GM03348 (cell line): ENCODE measurements at regions not wholly inside any gene's neighbourhood (a gene's known extent, or its start where the extent isn't known, plus 50 kb on each side); places are given as distances from the start of the nearest gene placed in this dataset.

Source experiments
- DNase-seq: peaks from one replicate; pipeline ENCODE4 v3.0.0; 2012; ENCODE audit warnings: low spot score

DNA sequence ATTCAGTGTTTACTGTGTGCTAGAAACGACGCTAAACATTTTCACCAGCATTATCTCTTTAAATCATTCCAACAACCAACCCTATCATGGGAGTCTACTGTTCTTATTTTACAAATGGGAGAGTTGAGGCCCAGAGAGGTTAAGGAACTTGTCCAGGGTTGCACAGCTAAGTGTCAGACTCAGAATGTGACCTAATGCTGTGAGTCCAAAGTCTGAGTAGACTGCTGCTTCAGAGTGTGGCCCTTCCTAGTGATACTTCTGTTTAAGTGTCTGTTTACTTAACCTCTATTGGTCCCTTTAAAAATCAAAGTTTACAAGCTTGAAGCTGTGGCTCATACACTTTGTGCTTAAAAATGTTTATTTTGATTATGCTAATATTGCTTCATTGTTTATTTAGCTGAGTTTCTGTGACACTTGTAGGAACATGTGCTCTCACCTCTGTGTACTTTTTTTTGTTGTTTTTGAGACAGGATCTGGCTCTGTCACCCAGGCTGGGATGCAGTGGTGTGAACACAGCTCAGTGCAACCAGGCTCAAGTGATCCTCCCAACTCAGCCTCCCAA, 84.4 kb upstream of the SYPL1 start:
- DNase-seq, result no peak

- DNase-seq, result no peak
These were observed 81.5 kb upstream of the SYPL1 start for GRCh38 chr7:106193661-106194060.

DNA sequence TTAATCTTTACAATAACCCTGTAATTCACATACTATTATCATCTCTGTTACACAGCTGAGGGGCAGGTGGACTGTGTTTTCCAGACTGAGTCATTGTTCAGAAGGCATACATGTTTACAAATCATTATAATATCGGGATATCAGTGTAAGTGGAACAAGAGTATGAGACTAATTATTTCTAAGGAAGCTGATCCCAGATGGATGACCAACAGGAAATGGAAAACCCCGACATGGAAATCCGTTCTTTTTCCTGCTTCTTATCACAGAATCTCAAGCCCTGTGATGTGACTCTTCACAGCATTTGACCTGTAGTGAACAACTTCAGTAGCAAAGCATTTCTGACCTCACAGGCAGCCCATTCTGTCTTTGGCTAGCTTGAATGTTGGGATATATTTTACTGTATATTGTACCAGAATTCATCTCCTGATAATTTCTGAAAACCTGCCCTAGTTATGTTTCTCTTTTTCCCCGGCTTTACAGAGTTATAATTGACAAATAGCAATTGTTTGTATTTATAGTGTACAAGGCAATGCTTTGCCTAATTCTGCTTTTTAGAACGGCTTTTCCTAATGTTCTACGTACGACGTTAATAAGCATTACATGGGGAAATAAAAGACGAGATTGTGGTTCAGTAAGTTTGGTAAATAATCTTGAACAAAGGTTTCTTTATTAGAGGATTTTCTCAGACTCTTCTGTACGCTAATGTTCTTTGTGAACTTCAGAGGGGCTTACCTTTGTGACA, 78.6 kb upstream of the SYPL1 start:
- DNase-seq, result no peak

- DNase-seq, result no peak
These were observed 75.7 kb upstream of the SYPL1 start for GRCh38 chr7:106187613-106188350.

DNA sequence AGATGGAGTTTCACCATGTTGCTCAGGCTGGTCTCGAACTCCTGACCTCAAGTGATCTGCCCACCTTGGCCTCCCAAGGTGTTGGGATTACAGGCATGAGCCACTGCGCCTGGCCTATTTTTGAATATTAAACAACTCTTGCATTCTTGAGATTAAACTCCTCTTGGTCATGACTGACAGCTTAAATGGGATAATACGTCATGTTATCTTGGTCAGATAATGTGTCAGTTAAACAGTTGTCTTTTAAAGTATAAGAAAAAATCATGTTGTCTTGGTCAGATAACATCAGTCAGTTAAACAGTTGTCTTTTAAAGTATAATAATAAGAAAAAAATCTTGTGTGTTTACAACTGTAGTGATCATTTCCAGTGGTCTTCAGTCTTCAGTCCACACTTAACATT, 73.6 kb upstream of the SYPL1 start:
- DNase-seq, result no peak

DNA sequence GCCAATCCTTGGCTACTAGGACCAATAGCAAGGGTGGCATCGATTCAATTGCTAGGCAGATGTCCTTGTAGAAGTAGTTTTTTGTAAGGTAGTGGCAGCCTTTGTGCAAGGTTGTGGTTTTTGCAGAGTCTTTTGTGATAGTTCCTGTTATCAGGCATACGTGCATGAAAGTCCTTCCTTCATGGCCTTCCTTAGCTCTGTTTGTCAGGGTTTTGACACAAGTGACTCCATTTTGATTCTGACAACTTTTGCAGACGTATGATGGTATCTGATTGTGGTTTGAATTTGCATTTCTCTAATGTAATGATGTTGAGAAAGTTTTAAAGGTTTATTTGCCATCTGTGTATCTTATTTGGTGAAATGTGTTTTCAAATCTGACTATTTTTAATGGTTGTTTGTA, 71.8 kb upstream of the SYPL1 start:
- DNase-seq, result no peak

DNA sequence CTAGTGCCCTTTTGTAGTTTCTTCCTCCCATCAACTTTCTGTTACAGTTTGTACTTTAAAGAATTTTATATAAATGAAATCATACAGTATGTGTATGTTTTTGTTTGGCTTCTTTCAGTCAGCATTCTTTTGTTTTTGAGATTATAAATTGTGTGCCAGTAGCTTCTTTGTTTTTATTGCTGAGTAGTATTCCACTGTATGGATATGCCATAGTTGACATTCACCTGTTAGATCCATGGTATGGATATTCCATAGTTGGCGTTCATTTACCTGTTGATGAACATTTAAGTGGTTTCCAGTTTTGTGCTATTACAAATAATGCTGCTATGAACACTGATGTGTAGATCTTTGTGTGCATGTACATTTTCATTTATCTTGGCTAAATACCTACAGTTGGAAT, 70.8 kb upstream of the SYPL1 start:
- DNase-seq, result no peak

GRCh38 chr7:106181658-106182265, 69.7 kb upstream of the SYPL1 start:
- DNase-seq, result no peak

DNA sequence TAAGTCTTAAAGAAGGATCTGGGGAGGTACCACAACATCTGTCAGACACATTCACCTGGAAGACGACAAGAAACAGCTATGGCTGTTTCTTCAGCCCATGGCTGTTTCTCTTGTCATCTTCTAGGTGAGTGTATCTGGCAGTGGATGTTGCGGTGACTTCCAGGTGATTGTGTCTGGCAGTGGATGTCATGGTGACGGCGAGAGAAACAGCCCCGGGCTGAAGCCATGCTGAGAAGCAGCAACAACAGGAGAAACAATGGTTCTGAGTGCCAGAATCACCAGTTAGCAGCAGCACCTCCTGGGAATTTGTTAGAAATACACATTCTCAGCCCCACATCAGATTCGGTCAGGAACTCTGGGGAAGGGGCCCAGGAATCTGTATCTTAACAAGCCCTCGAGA, 68.6 kb upstream of the SYPL1 start:
- no peak for DNase-seq

DNA sequence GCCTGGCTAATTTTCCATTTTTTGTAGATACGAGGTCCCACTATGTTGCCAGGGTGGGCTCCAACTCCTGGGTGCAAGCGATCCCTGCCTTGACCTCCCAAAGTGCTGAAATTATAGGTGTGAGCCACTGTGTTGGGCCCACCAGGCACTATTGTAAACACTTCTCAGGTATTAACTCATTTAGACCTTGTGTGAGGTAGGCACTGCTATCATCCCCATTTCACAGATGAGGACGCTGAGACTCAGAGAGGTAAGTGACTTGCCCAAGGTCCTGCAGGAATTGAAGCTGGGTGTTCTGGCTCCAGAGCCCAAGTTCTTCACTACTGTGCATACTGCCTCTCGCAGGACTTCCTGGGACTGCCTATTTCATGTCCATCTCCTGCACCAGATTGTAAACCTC, 67.1 kb upstream of the SYPL1 start:
- no peak for DNase-seq

DNA sequence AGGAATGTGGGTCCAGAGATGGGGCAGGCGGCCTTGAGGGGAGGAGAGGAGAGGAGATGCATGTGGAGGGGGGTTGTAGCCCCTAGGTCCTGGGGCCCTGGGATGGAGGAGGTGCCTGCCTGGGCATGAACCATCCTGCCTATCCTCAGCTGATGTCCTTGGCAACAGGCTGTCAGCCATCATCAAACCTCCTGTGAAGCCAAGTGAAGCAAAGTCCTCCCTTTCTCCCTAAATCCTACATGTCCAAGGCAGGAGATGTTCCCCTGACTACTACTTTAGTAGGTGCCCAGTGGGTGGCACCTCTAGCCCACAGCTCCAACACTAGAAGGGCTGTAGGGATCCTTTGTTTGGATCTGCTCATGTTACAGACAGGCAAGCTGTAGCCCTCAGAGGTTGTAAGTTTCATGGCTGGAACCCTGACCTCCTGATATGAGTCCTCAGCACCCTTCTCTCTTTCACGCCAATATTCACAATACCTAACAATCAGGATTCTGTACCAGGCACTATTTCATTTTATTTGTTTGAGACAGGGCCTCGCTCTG, 66.6 kb upstream of the SYPL1 start:
- DNase-seq, result peak; percentile 63

DNA sequence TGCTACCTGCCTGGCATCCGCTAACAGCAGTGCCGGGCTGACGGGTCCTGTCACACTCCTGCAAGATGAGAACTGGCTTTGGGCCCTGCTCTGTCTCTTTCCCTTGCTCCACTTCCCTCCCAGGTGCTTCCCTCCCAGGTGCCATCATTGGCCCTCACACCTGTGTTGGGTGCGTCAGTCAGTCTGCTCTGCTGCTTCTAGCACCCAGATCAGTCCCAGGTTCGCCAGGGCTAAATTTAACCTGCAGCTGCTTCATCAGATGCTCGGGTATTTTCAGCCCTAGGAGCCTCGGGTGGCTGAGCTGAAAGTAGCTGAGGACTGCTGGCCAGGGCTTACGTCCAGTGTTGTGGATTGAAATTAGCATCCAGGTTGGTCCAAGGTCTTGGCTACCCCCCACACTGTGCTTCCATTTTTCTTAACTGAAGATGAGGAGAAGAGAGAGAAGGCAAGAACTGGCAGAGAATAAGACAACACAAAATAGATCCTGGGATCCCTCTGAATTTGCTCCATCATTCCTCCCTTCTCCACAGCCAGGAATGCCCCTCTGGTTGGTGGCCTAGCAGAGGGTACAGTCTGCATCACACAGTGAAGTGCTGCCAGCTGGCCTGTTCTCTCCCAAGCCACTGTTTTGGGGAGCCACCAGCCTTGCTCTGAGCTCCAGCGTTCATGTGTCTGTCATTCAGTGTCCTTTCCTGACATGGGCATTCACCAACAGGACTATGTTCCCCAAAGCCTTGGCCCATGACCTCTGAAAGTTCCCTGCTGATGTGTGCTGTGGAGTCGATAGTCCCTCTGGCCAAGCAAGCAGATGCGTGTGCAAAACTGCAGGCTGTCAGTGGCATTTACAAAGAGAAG, 65.9 kb upstream of the SYPL1 start:
- DNase-seq, result no peak

GRCh38 chr7:106177300-106177690, 65.2 kb upstream of the SYPL1 start:
- no peak for DNase-seq

- peak; percentile 93 for DNase-seq
These were observed 64.5 kb upstream of the SYPL1 start for GRCh38 chr7:106176414-106177299.

GRCh38 chr7:106175507-106175906, 63.4 kb upstream of the SYPL1 start:
- no peak for DNase-seq

DNA sequence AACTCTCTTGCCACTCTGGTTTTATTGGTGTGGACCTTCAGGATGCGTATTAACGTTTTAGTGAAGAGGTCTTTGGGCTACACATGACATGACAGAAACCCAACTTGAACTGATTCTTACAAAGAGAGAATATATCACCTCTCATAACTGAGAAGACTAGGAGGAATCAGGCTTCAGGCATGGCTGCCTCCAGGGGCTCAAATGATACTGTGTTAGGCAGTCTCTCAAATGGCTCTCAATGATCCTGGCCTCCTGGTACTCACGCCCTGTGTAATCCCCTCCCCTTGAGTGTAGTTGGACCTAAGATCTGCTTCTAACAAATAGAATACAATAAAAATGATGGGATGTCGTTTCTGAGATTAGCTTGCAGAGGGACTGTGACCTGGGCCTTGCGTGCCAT, 58.5 kb upstream of the SYPL1 start:
- no peak for DNase-seq

- DNase-seq, result no peak
These were observed 57.9 kb upstream of the SYPL1 start for GRCh38 chr7:106169821-106170610.

DNA sequence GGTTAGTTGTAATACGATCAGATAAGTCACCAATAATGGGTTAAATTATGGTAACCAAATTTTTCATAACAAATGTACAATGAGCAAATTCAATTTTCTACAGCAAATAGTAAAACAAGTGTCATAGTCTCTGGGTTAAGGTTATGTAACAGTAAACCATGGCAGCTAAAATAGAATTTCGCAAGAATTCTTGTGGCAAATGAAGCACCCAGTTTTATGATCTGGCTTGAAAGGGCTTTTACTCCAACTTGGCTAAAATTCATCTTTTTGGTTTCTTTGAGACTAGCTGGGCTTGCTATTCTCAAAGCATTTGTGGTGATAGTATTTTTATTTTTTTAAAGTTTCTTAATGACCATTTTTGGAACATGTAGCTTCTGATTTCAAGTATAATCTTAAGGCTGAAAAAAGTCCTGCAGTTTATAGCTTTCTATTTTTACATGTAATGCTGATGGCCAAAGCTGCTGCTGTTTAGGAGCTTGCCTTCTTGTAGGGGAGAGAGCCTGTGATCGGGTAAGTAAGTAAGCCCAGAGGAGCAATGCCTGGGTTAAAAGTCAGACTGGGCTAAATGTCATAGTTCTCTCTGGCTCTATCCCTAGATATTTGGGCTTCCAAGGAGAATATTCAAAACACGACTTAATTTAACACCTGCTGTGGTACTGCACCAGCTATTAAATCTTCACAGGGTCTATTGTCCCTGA, 55.5 kb upstream of the SYPL1 start:
- DNase-seq, result peak; percentile 53

DNA sequence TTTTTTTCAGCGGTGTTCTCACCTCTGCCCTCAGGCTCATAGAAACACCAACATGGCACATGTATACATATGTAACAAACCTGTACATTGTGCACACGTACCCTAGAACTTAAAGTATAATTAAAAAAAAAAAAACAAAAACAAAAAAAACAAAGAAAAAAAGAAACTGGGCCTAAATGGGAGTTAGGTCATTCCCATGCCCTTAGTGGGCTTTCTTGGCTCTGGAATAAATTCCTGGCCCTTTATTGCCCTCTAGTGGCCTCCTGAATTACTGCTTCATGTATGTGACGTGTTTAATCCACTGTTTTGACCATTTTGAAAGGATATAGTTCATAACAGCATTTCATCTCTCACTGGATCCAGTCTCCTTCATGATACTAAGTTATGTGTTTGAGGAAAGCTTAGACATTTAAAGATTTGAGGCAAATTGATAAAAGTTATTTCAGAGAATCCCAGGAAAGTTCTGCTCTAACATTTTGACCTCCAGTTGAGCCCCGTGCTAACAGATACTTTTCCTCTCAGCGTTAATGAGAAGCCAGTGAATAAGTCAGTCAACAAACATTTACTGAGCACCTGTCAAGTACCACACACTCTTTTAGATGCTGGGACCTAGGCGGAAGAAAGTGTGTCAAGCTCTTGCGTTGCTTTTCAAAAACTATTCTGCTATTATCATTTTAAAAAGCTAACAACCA, 54.7 kb upstream of the SYPL1 start:
- peak; percentile 75 for DNase-seq
